ENCODE measurements at regions not wholly inside any gene's neighbourhood (a gene's known extent, or its start where the extent isn't known, plus 50 kb on each side); places are given as distances from the start of the nearest gene placed in this dataset.

DNA sequence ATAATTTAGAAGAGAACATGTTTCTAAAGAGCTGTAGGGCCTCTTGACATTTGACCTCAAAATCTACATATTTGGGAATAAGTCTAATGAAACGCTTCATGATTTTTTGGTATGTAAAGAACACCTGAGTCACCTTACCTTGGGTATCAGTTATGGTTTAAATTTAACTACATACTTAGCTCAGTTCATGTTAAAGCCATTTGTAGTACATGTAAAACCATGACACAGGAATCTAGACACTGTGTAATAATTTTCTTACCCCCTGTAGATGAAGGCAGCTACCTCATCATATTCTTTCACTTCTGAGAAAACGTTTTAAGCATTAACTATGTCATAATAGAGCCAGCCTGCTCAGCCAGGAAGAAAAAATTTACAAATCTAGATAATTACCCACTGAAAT, 105.8 kb upstream of the CPNE8 start:
- H3K4me3 ChIP-seq (ENCODE audit: low read length) = no peak overlapping the region
- no peak for DNase-seq (ENCODE audit: low read depth)
- TF ChIP-seq, protein P1, sequence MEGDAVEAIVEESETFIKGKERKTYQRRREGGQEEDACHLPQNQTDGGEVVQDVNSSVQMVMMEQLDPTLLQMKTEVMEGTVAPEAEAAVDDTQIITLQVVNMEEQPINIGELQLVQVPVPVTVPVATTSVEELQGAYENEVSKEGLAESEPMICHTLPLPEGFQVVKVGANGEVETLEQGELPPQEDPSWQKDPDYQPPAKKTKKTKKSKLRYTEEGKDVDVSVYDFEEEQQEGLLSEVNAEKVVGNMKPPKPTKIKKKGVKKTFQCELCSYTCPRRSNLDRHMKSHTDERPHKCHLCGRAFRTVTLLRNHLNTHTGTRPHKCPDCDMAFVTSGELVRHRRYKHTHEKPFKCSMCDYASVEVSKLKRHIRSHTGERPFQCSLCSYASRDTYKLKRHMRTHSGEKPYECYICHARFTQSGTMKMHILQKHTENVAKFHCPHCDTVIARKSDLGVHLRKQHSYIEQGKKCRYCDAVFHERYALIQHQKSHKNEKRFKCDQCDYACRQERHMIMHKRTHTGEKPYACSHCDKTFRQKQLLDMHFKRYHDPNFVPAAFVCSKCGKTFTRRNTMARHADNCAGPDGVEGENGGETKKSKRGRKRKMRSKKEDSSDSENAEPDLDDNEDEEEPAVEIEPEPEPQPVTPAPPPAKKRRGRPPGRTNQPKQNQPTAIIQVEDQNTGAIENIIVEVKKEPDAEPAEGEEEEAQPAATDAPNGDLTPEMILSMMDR (conservative IDR thresholded peaks at IDR 0.05; ENCODE audit: low read depth, low read length) = no peak

- DNase-seq (ENCODE audit: low read depth) = no peak
- no peak overlapping the region for H3K4me3 ChIP-seq (ENCODE audit: low read length)
- TF ChIP-seq, protein P1 (conservative IDR thresholded peaks at IDR 0.05; ENCODE audit: low read depth, low read length) = no peak
Measured at GRCh38 chr12:39010406-39010805, 105.0 kb upstream of the CPNE8 start.

DNA sequence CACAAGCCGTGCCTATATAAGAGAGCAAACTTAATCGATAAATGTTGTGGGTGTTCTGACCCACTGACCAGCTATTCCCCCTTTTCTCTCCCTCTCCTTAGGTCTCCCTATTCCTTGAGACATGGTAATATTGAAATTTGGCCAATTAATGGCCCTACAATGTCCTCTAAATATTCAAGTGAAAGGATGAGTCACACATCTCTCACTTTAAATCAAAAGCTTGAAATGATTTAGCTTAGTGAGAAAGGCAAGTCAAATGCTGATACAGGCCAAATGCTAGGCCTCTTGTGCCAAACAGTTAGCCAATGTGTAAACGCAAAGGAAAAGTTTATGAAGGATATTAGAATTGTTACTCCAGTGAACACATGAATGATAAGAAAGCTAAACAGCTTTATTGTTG, 102.2 kb upstream of the CPNE8 start:
- no peak overlapping the region for H3K4me3 ChIP-seq (ENCODE audit: low read length)
- DNase-seq (ENCODE audit: low read depth) = peak; percentile 17
- TF ChIP-seq, protein P1 (conservative IDR thresholded peaks at IDR 0.05; ENCODE audit: low read depth, low read length) = no peak

GRCh38 chr12:39006286-39006685, 100.9 kb upstream of the CPNE8 start:
- TF ChIP-seq, protein P1 (conservative IDR thresholded peaks at IDR 0.05; ENCODE audit: low read depth, low read length) = no peak
- DNase-seq (ENCODE audit: low read depth) = peak; percentile 35
- no peak overlapping the region for H3K4me3 ChIP-seq (ENCODE audit: low read length)

DNA sequence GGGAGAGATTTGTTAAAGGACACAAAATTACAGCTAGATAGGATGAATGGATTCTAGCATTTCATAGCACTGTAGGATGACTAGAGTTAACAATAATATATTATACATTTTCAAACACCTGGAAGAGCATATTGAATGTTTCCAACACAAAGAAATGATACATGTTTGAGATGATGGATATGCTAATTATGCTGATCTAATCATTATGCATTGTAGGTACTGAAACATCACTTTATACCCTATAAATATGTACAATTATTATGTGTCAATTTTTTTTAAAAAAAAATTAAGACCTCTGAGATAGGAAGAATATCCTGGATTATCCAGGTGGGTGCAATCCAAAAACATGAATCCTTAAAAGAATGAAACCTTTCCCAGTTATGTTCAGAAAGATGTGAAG, 100.3 kb upstream of the CPNE8 start:
- no peak overlapping the region for H3K4me3 ChIP-seq (ENCODE audit: low read length)
- no peak for DNase-seq (ENCODE audit: low read depth)
- TF ChIP-seq, protein P1 (conservative IDR thresholded peaks at IDR 0.05; ENCODE audit: low read depth, low read length) = no peak

DNA sequence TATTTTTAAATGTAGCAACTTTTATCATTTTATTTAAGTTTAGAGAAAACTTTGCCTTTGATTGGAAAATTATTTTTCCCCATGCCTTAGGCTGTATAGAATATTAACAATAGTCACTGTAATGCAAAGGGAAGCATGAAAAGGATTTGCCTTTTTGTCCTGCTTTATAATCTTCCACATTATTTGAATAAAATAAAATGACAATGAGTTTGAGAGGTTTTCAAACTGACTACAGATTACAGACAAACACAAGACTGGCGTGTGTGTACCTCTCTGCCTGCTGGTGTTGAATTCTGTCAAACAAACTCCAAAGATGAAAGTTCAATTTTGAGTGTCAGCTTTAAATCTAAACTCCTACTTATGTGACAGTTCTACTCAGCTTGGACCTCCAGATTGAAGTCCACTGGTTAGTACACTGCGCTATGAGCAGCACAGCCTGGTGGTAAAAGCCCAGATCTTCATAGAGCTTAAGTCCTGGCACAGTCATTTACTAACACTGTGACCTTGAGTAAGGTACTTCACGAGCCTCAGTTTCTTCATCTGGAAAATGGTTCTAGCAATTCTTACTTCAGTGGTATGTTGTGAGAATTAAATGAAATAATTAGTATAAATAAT, 98.3 kb upstream of the CPNE8 start:
- DNase-seq (ENCODE audit: low read depth) = no peak
- TF ChIP-seq, protein P1 (conservative IDR thresholded peaks at IDR 0.05; ENCODE audit: low read depth, low read length) = no peak
- H3K4me3 ChIP-seq (ENCODE audit: low read length) = no peak overlapping the region

GRCh38 chr12:39000370-39000769, 95.0 kb upstream of the CPNE8 start:
- no peak for DNase-seq (ENCODE audit: low read depth)
- H3K4me3 ChIP-seq (ENCODE audit: low read length) = no peak overlapping the region
- TF ChIP-seq, protein P1 (conservative IDR thresholded peaks at IDR 0.05; ENCODE audit: low read depth, low read length) = no peak

Measured in retinal pigment epithelial cell (primary cell).